ENCODE measurements at regions not wholly inside any gene's neighbourhood (a gene's known extent, or its start where the extent isn't known, plus 50 kb on each side); places are given as distances from the start of the nearest gene placed in this dataset.

DNA sequence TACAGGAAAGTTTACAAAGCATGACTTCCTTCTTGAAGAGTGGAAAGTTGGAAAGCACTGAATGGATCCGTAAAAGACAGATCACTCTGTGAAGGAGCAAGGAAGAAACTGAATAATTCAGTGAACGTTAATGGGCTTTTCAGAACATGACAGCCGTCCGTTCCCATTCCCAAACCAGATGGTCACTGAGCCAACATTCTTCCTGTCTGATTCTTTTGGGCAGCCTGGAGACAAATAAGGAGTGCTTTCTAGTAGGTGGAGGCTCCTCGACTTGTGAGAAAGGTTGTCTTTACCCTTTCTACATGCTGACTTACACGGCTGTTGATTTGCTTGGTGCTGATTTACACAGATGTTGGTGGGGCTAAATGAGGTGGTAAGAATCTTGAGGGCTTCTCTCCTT is 51.0 kb upstream of the PAPPA start:
- no peak for TF ChIP-seq CEBPB (IDR thresholded peaks at IDR 0.05)
- TF ChIP-seq NFIC (IDR thresholded peaks at IDR 0.05): no peak
- no peak for TF ChIP-seq CREB1 (IDR thresholded peaks at IDR 0.05; ENCODE audit: low read depth)
- TF ChIP-seq, protein P1, sequence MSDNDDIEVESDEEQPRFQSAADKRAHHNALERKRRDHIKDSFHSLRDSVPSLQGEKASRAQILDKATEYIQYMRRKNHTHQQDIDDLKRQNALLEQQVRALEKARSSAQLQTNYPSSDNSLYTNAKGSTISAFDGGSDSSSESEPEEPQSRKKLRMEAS (IDR thresholded peaks at IDR 0.05): no peak
- TF ChIP-seq TAF1 (IDR thresholded peaks at IDR 0.05; ENCODE audit: low read depth): no peak
- TF ChIP-seq ZBTB7A (IDR thresholded peaks at IDR 0.05; ENCODE audit: low read depth): no peak
- TF ChIP-seq YY1 (IDR thresholded peaks at IDR 0.05; ENCODE audit: low read depth): no peak
